Thyroid gland (tissue), 4 donors: ENCODE measurements at regions not wholly inside any gene's neighbourhood (a gene's known extent, or its start where the extent isn't known, plus 50 kb on each side); places are given as distances from the start of the nearest gene placed in this dataset.
"Not testable (repeated sequence)": the region's sequence is repeated elsewhere in the genome, so short reads cannot be mapped to it uniquely, and the experiment has no call there.

Experiments
- DNase-seq, 2 donors: peaks; one replicate each; pipeline ENCODE4 v3.0.0-alpha.2; 2019
- H3K27ac ChIP-seq, 3 donors: fragments of 200-600 bp; sonication (generic); 1 replicate in 2 of 3; 2 replicates in 1 of 3; pipeline ENCODE4 v1.5.1; 2016 to 2019; ENCODE audit warnings: mild to moderate bottlenecking in 1 of 3, moderate library complexity in 1 of 3
- H3K27me3 ChIP-seq: fragments of 200-600 bp; sonication (generic); one replicate; pipeline ENCODE4 v1.5.1; 2019
- H3K36me3 ChIP-seq, 2 donors: fragments of 200-600 bp; sonication (generic); one replicate each; pipeline ENCODE4 v1.5.1; 2016 to 2019
- H3K4me1 ChIP-seq, 2 donors: fragments of 200-600 bp; sonication (generic); one replicate each; pipeline ENCODE4 v1.5.1; 2017 to 2019
- H3K4me3 ChIP-seq, 3 donors: fragments of 200-600 bp; sonication (generic); replicated peaks in 1 of 3; 1 replicate in 2 of 3; 2 replicates in 1 of 3; pipeline ENCODE4 v1.5.1; 2016; ENCODE audit warnings: mild to moderate bottlenecking in 1 of 3
- H3K9me3 ChIP-seq: fragments of 200-600 bp; sonication (generic); one replicate; pipeline ENCODE4 v1.5.1; 2017
- CTCF ChIP-seq, 6 experiments: fragments of 200-600 bp in 3 of 6; fragments of 450-650 bp in 3 of 6; sonication (generic) in 3 of 6; IDR thresholded peaks; one replicate each; pipeline ENCODE4 v1.5.1; 2016 to 2019; ENCODE audit warnings: antibody characterized with exemption in 6 of 6, mild to moderate bottlenecking in 2 of 6, inconsistent platforms in 1 of 6, moderate library complexity in 1 of 6
- POLR2A ChIP-seq, 2 donors: fragments of 450-650 bp; IDR thresholded peaks; one replicate each; pipeline ENCODE4 v1.6.1; 2017; ENCODE audit warnings: antibody characterized with exemption in 2 of 2, mild to moderate bottlenecking in 2 of 2, moderate library complexity in 1 of 2
- WGBS, 2 donors: methylation state at CpG; one replicate each; pipeline ENCODE4 v1.1.5; 2017; 5-methylcytosine and 5-hydroxymethylcytosine counted together
- intact Hi-C: fragments of 100-400 bp; cut with DNase I; formaldehyde crosslinking; loops from one replicate; pipeline ENCODE4 v1.15.1; 2023

- H3K36me3 ChIP-seq: no peaks in the 10 kb centered on the region
- no peak for DNase-seq
- no peaks in the 10 kb centered on the region for H3K9me3 ChIP-seq
- H3K4me1 ChIP-seq: no peaks in the 10 kb centered on the region
- TF ChIP-seq POLR2A (IDR thresholded peaks at IDR 0.05) (no peak), CTCF (IDR thresholded peaks at IDR 0.05) (no peak)
- H3K27me3 ChIP-seq: no peaks in the 10 kb centered on the region
- H3K4me3 ChIP-seq: no peak overlapping the region
- intact Hi-C loops: no loop called here
- H3K27ac ChIP-seq: no peak overlapping the region
Observed at GRCh38 chr5:145010834-145011233, 824.3 kb downstream of the PRELID2 start.

GRCh38 chr5:145008876-145009530 lies 826.1 kb downstream of the PRELID2 start:
- Histone ChIP-seq H3K36me3 (no peaks in the 10 kb centered on the region), H3K4me3 (no peak overlapping the region), H3K27me3 (no peaks in the 10 kb centered on the region), H3K27ac (no peak overlapping the region), H3K9me3 (no peaks in the 10 kb centered on the region), H3K4me1 (no peaks in the 10 kb centered on the region)
- intact Hi-C loops: no loop called here
- 66 to 69% methylated on average over 2 of the region's 2 CpGs for WGBS, 2 donors
- TF ChIP-seq POLR2A (IDR thresholded peaks at IDR 0.05) (no peak), CTCF (IDR thresholded peaks at IDR 0.05) (no peak)
- no peak for DNase-seq

- intact Hi-C loops, H3K36me3 ChIP-seq, H3K27me3 ChIP-seq, H3K9me3 ChIP-seq, H3K4me1 ChIP-seq, H3K4me3 ChIP-seq, H3K27ac ChIP-seq, DNase-seq: not testable (repeated sequence)
Observed at GRCh38 chr5:144994356-144994755, 823.7 kb downstream of the KCTD16 start.

- no peak for TF ChIP-seq CTCF (IDR thresholded peaks at IDR 0.05)
- TF ChIP-seq POLR2A (IDR thresholded peaks at IDR 0.05): no peak
- H3K36me3 ChIP-seq: no peaks in the 10 kb centered on the region
- intact Hi-C loops: no loop called here
- no peaks in the 10 kb centered on the region for H3K4me1 ChIP-seq
- H3K9me3 ChIP-seq: no peaks in the 10 kb centered on the region
- no peak for DNase-seq
- no peak overlapping the region for H3K27ac ChIP-seq
- no peaks in the 10 kb centered on the region for H3K27me3 ChIP-seq
- no peak overlapping the region for H3K4me3 ChIP-seq
Observed at GRCh38 chr5:144983101-144983500, 812.4 kb downstream of the KCTD16 start.

GRCh38 chr5:144979516-144980264 lies 809.0 kb downstream of the KCTD16 start:
- intact Hi-C loops: no loop called here
- no peak for DNase-seq
- no peaks in the 10 kb centered on the region for H3K4me1 ChIP-seq
- H3K27me3 ChIP-seq: no peaks in the 10 kb centered on the region
- H3K4me3 ChIP-seq: no peak overlapping the region
- no peaks in the 10 kb centered on the region for H3K36me3 ChIP-seq
- 65 to 69% methylated on average over 2 of the region's 2 CpGs for WGBS, 2 donors
- no peaks in the 10 kb centered on the region for H3K9me3 ChIP-seq
- TF ChIP-seq POLR2A (IDR thresholded peaks at IDR 0.05) (no peak), CTCF (IDR thresholded peaks at IDR 0.05) (no peak)
- H3K27ac ChIP-seq: no peak overlapping the region
